ENCODE measurements at regions not wholly inside any gene's neighbourhood (a gene's known extent, or its start where the extent isn't known, plus 50 kb on each side); places are given as distances from the start of the nearest gene placed in this dataset.

DNA sequence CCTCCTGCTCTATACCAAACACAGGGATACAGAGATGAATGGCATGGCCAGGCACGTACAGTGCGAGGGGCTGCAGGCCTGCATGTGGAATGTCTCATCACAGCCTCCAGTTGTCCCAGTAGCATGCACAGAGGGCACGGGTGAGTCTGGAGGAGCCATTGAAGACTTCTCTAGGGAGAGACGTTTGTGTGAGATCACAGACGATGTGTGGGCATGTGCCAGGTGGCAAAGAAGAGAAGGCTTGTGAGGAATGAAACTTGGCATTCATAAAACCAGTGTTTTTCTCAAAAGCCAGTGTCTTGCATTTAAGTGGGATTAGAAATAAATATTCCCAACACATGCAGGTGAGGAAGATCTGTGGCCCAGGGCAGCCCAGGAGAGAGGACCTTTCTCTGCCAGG, 119.1 kb upstream of the UBE3A start:
- no peak for DNase-seq

DNA sequence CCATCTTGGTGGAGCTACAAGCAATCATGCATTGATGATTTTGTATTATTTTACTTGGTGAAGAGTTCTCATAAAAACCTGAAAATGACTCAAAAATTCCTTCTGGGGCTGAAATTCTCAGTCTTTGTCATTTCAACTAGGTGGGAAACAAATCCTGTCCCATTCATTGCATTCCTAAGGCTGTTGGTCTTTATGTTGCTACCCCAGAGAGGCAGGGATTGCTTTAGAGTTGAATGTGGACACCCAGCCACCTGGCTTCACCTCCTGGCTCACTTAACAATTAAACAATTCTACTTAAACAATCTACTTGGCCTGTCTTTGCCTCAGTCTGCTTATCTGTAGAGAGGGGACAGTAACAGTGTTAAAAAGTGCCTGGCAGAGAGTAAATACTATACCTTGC, 117.3 kb upstream of the UBE3A start:
- no peak for DNase-seq

GRCh38 chr15:25554640-25555039, 115.8 kb upstream of the UBE3A start:
- DNase-seq = no peak

DNA sequence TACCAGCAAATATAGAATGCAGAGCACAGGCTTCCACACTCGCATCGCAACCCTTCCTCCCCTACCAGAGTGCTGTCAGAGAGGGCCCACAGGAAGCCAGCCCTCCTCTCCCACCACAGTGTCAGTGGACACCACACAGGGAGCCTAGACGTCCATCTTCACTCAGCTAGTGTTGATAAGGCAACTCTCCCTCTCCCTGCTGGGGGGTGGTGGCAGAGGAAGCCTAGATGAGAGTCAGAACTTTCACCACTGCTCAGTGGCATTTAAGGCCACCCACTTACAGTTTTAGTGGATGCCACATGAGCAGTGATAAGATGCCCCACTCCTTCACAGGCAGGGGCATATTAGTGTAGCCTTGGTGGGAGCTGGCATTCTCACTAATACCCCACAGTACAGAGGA, 109.8 kb upstream of the UBE3A start:
- no peak for DNase-seq

GRCh38 chr15:25545889-25546288, 107.1 kb upstream of the UBE3A start:
- no peak for DNase-seq

DNA sequence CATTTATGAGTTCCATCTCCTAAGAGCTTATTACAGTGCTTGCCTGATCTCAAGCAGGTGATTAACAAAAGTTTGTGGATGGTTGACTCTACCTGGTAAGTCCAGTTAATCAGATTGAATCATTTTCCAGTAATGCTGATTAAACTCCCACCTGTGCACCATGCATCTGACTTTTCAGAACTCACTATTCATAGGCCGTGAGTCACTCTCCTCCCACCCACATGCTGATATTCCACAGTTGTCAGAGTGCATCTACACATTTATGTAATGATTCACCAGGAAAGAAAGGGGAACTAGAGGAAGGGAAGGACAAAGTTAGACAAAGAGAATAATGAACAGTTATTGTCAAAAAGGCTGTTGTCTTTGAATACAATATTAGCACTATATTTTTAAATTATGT, 106.2 kb upstream of the UBE3A start:
- DNase-seq = no peak

DNA sequence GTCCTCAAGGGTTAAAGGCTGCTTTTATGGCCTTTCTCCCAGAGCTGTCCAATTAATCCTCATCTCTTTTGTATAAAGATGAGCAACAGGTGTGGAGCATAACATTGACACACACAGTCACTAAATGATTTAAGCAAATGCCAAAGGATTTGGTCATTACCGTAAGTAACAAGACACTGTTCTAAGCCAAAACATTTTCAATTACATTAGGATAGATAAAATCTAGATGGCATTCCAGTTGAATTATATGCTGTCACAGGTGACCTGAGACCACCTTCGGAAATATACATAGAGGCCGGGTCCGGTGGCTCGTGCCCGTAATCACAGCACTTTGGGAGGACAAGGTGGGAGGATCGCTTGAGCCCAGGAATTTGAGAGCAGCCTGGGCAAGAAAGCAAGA, 105.3 kb upstream of the UBE3A start:
- DNase-seq = no peak

DNA sequence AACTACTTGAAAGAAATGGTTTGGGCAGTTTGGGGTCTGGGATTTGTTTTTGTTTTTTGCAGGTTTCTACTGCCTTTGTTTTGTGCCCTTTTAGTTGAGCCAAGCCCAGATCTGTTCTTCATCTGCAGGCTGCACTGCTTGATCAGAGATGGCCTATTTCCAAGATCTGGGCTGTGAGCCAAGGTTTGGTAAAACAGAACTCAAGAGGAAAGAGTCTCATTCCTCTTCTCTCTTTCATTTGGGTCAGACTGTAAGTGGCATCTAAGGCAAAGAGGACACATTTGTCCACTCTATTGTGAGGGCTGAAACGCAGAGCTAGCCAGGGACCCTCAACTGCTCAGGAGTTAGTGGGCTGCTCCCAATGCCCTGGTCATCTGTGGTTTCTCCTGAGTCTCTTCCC, 104.4 kb upstream of the UBE3A start:
- no peak for DNase-seq

DNA sequence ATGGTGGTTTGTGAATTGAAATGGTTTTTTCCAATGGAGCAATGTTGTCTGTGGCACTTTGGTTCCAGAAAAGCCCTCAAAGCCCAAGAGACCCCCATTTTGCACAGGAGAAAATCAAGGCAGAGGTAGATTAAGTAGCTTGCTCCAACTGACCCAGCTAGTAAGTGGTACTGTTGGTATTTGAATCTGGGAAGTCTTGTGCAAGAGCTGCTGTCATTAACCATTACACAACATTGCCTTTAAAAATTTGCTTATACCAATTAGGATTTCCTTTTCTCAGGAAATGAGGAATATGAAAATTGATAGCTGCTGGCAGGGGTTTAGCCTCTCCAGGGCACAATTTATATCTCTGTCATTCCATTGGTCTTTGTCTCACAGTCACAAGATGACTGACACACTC, 102.4 kb upstream of the UBE3A start:
- DNase-seq = no peak

GRCh38 chr15:25536801-25537611, 98.2 kb upstream of the UBE3A start:
- no peak for DNase-seq

- no peak for DNase-seq
These were observed 97.0 kb upstream of the UBE3A start for GRCh38 chr15:25535866-25536265.

DNA sequence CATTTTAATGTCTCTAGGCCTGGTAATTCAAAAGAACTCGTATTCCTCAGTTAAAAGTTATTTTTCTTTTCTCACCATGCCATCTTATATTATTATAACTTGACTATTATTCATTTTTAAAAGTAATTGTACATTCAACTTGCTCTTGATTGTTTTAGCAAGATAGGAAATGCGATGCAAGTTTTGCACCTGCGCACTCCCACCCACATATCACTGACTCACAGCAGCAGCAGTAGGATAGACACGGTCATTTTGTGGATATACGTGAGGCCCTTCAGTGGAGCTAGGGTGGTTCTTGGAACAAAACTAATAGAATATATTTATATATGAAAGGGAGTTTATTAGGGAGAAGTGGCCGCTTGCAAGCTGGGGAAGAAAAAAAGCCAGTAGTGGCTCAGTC, 95.5 kb upstream of the UBE3A start:
- DNase-seq = no peak

DNA sequence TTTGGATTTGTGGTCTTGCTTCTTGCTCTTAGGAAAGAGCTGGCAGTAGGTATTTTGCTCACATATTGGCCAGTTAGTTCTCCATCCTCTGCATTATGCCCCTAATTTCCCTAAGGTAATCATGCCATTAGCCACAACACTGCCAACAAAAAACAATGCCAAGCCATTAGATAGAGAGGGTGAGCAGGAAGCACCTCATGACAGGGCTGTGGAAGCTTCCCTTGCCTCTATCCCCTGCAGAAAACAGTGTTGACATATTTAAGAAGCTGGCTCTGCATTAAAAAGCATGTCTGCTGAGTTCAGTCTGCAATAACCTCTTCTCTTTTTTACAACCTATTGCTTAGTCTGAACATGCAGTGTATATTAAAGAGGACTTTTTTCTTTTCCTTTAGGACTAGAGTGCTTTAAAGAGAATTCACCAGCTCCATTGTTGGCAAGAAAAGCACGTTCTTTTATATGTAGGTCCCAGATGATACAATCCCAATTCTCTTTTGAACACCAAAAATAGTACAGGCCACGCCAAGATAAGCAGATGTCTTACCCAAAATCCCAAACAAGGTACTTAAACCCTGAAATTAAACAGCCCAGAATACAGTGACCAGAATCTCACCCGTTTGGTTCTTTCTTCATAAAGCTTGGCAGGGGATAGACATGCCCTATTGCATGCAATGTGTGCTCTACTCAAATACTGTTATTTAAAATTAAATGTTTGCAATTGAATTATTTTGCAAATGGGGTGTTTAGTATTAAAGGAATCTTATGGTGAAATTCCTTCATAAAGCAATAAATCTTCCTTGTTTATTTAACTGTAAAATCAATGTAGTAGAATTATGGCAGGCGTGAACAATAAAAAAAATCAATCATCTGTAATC, 93.7 kb upstream of the UBE3A start:
- DNase-seq = peak; percentile 8

GRCh38 chr15:25529774-25530173, 91.0 kb upstream of the UBE3A start:
- no peak for DNase-seq

GRCh38 chr15:25527118-25527517, 88.3 kb upstream of the UBE3A start:
- no peak for DNase-seq

DNA sequence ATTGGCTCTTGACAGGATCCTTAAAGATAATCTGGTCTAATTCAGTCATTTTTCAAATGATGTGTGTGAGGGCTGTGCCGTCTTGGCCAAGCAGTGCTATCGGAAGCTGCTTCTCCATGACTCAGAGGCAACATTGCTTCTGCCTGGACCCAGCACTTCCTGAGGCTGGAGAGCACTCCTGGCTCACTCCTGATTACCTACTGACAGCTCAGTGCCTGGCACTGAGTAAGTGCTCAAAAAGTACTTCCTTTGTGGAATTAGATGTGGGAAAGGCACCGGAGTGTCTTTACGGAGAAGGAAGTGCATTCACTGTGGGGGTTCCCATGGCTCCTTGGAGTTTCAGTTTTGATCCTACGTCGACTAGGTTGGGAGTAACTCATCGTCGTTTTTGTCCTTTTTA, 86.9 kb upstream of the UBE3A start:
- DNase-seq = no peak

DNA sequence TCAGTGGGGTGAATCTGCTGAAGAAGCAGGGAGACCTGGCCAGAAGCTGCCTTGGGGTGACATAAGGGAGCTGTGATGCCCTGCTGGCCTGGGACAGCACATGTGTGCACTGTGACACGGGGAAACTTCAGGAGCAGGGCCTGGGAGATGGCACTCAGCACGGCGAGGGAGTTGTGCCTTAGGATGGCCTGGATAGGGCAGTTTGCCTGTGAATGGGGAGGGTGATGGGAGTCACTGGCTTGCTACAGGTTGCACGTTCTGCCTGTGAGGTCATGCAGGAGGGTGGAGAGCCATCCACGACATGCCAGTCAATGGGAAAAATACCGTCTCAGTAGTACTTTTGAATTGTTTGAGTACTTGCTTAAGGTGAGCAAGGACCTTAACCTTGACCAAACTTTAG, 76.8 kb upstream of the UBE3A start:
- no peak for DNase-seq

DNA sequence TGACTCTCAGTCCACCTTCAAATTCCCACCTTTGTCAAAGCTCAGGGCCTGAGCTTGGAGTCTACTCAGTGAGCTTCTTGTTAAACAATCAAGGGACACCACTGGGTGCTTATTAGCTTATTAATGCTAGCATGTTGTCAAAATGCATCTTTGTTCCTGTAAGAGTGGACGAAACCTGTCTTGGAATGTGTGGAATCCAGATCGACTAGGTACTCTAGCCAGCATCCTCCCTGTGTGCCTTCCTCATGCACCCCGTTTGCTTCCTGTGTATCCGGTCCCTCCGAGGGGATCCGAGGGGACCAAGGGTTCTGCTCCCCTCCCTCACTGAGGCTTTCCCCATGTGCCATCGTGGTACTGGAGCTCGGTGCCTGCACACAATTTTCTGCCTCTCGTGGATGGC, 75.7 kb upstream of the UBE3A start:
- no peak for DNase-seq

GRCh38 chr15:25512957-25513356, 74.1 kb upstream of the UBE3A start:
- no peak for DNase-seq

- DNase-seq = no peak
These were observed 71.3 kb upstream of the UBE3A start for GRCh38 chr15:25510146-25510545.

DNA sequence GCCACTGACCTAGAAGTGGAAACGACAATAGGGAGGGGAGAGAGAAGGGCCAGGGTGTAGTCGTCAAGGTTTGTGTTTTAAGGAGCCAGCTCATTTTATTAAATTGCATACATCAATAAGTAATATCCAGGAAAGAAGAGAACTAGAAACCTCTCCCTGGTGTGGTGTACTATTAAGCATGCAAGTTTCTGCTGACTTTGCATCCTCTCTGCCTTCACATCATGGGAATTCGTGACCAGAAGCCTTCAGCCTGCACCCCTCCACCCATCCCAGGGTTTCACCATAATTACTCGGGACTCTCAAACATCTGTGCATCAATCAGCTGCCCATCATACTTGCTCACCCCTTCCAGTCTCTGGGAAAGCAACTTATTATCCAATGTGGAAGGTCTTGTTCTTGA, 70.9 kb upstream of the UBE3A start:
- no peak for DNase-seq

- DNase-seq = peak; percentile 46
These were observed 69.7 kb upstream of the UBE3A start for GRCh38 chr15:25508369-25509002.

DNA sequence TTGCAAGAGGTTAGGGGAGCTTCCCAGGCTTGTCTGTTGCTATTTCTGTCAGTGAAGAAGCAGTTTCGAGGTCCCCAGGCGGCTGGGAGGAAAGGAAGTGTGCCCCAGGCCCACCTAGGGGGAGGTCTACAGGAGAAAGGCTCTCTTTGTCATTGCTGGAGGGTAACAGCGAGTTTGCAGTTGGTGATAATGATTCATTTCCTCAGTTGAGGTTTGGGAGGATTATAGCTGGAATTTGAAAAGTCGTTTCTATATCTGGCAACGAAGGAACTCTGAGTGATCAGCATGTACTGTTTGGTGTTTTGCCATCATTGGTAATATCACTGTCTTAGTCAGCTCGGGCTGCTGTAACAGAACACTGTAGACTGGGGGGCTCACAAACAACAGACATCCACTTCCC, 65.5 kb upstream of the UBE3A start:
- no peak for DNase-seq
